ENCODE measurements at regions not wholly inside any gene's neighbourhood (a gene's known extent, or its start where the extent isn't known, plus 50 kb on each side); places are given as distances from the start of the nearest gene placed in this dataset.

DNA sequence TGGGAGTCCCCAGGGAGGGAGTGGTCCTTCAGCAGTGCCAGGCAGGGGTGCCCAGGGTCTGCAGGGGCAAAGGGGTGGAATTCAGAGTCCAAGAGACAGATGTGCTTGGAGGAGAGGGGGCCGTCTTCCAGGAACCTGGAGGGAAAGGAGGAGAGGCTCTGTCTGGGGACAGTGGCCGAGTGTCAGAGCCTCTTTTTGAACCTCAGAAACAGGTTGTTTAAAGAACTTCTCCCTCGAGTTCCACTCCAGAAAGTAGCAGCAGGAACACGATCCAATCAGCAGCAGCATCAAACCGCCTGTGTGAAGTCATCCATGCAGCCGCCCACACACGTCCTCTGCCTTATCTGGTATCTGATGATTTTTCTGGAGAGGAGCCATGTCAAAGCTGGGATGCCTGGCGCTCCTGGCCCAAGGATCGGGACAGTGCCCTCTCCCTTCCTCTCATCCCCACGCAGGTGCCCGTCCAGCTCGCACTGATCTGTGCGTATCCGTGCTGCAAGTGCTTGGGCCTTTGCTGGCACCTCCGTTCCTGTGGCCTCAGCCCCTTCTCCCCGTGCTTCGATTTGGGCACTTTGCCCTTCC is 205.1 kb downstream of the NDUFA10 start:
- Histone ChIP-seq H3K9me2 (ENCODE audit: insufficient read depth) (no peaks in the 10 kb centered on the region), H2AFZ (no peak overlapping the region), H3K27me3 (ENCODE audit: insufficient read depth) (no peaks in the 10 kb centered on the region), H3K27ac (ENCODE audit: low read depth) (no peak overlapping the region), H3K36me3 (ENCODE audit: insufficient read depth) (no peaks in the 10 kb centered on the region), H3F3A (replicated peaks; ENCODE audit: low read depth) (no peaks in the 10 kb centered on the region), H4K20me1 (replicated peaks; ENCODE audit: insufficient read depth) (no peaks in the 10 kb centered on the region), H3K79me2 (replicated peaks; ENCODE audit: insufficient read depth) (no peaks in the 10 kb centered on the region), H3K4me1 (ENCODE audit: insufficient read depth) (no peaks in the 10 kb centered on the region), H3K4me2 (no peak overlapping the region), H3K4me3 (no peak overlapping the region)
- DNase-seq (ENCODE audit: low spot score) (no peak), ATAC-seq (no peak)
- H3K27me3 Mint-ChIP-seq (ENCODE audit: insufficient read depth, low read depth, poor library complexity) = peaks cover 20% of the 10 kb centered on the region
- H3K9me3 Mint-ChIP-seq = no peaks in the 10 kb centered on the region
- no peak overlapping the region for H3K4me3 Mint-ChIP-seq
- H3K27ac Mint-ChIP-seq = no peak overlapping the region
- peaks cover 6% of the 10 kb centered on the region; the same call in 2 of the 3 replicates for H3K4me1 Mint-ChIP-seq
- TF ChIP-seq POLR2AphosphoS5 (IDR thresholded peaks at IDR 0.05; ENCODE audit: low read depth) = no peak
- TF ChIP-seq CREB1 (CRISPR knock-in tag; IDR thresholded peaks at IDR 0.05; ENCODE audit: low read depth) = no peak
- no peak for TF ChIP-seq NANOG (IDR thresholded peaks at IDR 0.05; ENCODE audit: borderline replicate concordance)
- no peak for TF ChIP-seq EZH2 (IDR thresholded peaks at IDR 0.05; ENCODE audit: low read depth, unreplicated experiment)
- TF ChIP-seq ZNF114 (CRISPR knock-in tag; IDR thresholded peaks at IDR 0.05) = no peak
- TF ChIP-seq, protein P1, sequence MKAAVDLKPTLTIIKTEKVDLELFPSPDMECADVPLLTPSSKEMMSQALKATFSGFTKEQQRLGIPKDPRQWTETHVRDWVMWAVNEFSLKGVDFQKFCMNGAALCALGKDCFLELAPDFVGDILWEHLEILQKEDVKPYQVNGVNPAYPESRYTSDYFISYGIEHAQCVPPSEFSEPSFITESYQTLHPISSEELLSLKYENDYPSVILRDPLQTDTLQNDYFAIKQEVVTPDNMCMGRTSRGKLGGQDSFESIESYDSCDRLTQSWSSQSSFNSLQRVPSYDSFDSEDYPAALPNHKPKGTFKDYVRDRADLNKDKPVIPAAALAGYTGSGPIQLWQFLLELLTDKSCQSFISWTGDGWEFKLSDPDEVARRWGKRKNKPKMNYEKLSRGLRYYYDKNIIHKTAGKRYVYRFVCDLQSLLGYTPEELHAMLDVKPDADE (IDR thresholded peaks at IDR 0.05) = no peak
- TF ChIP-seq, protein P2, sequence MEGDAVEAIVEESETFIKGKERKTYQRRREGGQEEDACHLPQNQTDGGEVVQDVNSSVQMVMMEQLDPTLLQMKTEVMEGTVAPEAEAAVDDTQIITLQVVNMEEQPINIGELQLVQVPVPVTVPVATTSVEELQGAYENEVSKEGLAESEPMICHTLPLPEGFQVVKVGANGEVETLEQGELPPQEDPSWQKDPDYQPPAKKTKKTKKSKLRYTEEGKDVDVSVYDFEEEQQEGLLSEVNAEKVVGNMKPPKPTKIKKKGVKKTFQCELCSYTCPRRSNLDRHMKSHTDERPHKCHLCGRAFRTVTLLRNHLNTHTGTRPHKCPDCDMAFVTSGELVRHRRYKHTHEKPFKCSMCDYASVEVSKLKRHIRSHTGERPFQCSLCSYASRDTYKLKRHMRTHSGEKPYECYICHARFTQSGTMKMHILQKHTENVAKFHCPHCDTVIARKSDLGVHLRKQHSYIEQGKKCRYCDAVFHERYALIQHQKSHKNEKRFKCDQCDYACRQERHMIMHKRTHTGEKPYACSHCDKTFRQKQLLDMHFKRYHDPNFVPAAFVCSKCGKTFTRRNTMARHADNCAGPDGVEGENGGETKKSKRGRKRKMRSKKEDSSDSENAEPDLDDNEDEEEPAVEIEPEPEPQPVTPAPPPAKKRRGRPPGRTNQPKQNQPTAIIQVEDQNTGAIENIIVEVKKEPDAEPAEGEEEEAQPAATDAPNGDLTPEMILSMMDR (conservative IDR thresholded peaks at IDR 0.05; ENCODE audit: low read depth in 2 of 2) = no peak
- no peak for TF ChIP-seq ZNF462 (CRISPR knock-in tag; IDR thresholded peaks at IDR 0.05)
- TF ChIP-seq REST (IDR thresholded peaks at IDR 0.05; ENCODE audit: unreplicated experiment) = no peak
- TF ChIP-seq EZH2phosphoT487 (IDR thresholded peaks at IDR 0.05; ENCODE audit: unreplicated experiment) = no peak
- TF ChIP-seq JUNB (IDR thresholded peaks at IDR 0.05; ENCODE audit: unreplicated experiment) = no peak
- TF ChIP-seq ZNF331 (CRISPR knock-in tag; IDR thresholded peaks at IDR 0.05; ENCODE audit: low read depth) = no peak
- no peak for TF ChIP-seq STAT1 (IDR thresholded peaks at IDR 0.05; ENCODE audit: unreplicated experiment)
- H3K36me3 Mint-ChIP-seq (ENCODE audit: low read depth) = no peaks in the 10 kb centered on the region
